Prostate gland (tissue), 2 donors: ENCODE measurements at regions not wholly inside any gene's neighbourhood (a gene's known extent, or its start where the extent isn't known, plus 50 kb on each side); places are given as distances from the start of the nearest gene placed in this dataset.

ENCODE experiments used
- CTCF ChIP-seq, 4 experiments: fragments of 200-600 bp in 2 of 4; fragments of 450-650 bp in 2 of 4; sonication (generic) in 2 of 4; IDR thresholded peaks; 1 replicate in 3 of 4; 2 replicates in 1 of 4; pipeline ENCODE4 v1.5.1; 2016 to 2019; ENCODE audit warnings: antibody characterized with exemption in 4 of 4, mild to moderate bottlenecking in 2 of 4, moderate library complexity in 2 of 4
- POLR2AphosphoS5 ChIP-seq: sonication (generic); formaldehyde crosslinking; IDR thresholded peaks from one replicate; pipeline ENCODE4 v1.6.1; 2017; ENCODE audit warnings: antibody characterized with exemption

- TF ChIP-seq POLR2AphosphoS5 = no peak
- TF ChIP-seq CTCF (IDR thresholded peaks at IDR 0.05) = no peak
These were observed 784.6 kb upstream of the ZEB2 start for GRCh38 chr2:145304501-145304900.
